Astrocyte of the spinal cord (primary cell): ENCODE measurements at regions not wholly inside any gene's neighbourhood (a gene's known extent, or its start where the extent isn't known, plus 50 kb on each side); places are given as distances from the start of the nearest gene placed in this dataset.

Source experiments
- DNase-seq: peaks from one replicate; pipeline ENCODE4 v3.0.0; 2011; ENCODE audit warnings: low read depth, low spot score
- H3K4me3 ChIP-seq: 2 replicates; pipeline ENCODE4 v1.5.1; 2011; ENCODE audit warnings: low read depth, mild to moderate bottlenecking, low read length, moderate library complexity
- CTCF ChIP-seq: IDR thresholded peaks from 2 replicates; pipeline ENCODE4 v1.5.1; 2012; ENCODE audit warnings: low read depth, mild to moderate bottlenecking, low read length, inconsistent platforms
- in situ Hi-C: cut with HindIII; loops from 2 replicates; pipeline ENCODE4 v1.10.0; 2017; ENCODE audit warnings: low sequenced_read_pairs

- in situ Hi-C loops: no loop called here
- TF ChIP-seq CTCF: no peak
- H3K4me3 ChIP-seq: no peak overlapping the region
- DNase-seq: no peak
Measured at GRCh38 chr3:124142389-124142970, 150.6 kb upstream of the ROPN1 start.

- H3K4me3 ChIP-seq: no peak overlapping the region
- TF ChIP-seq CTCF: no peak
- in situ Hi-C loops: no loop called here
- DNase-seq: no peak
Measured at GRCh38 chr3:124143047-124143446, 151.1 kb upstream of the ROPN1 start.

- no peak overlapping the region for H3K4me3 ChIP-seq
- TF ChIP-seq CTCF: no peak
- no peak for DNase-seq
- in situ Hi-C loops: no loop called here
Measured at GRCh38 chr3:124144035-124144814, 152.3 kb upstream of the ROPN1 start.

GRCh38 chr3:124147429-124147828 lies 155.5 kb upstream of the ROPN1 start:
- TF ChIP-seq CTCF: no peak
- in situ Hi-C loops: no loop called here
- no peak for DNase-seq
- no peak overlapping the region for H3K4me3 ChIP-seq

GRCh38 chr3:124147946-124148345 lies 156.0 kb upstream of the ROPN1 start:
- in situ Hi-C loops: no loop called here
- no peak for TF ChIP-seq CTCF
- DNase-seq: no peak
- no peak overlapping the region for H3K4me3 ChIP-seq

GRCh38 chr3:124149081-124149480 lies 157.2 kb upstream of the ROPN1 start:
- no peak for TF ChIP-seq CTCF
- no peak for DNase-seq
- in situ Hi-C loops: no loop called here
- no peak overlapping the region for H3K4me3 ChIP-seq
